SIG-M5 (cell line): ENCODE measurements at regions not wholly inside any gene's neighbourhood (a gene's known extent, or its start where the extent isn't known, plus 50 kb on each side); places are given as distances from the start of the nearest gene placed in this dataset.
"Not testable (repeated sequence)": the region's sequence is repeated elsewhere in the genome, so short reads cannot be mapped to it uniquely, and the experiment has no call there.

ENCODE experiments used
- DNase-seq: peaks from one replicate; lab custom pipeline; 2025; lab: John Stamatoyannopoulos, UW

DNA sequence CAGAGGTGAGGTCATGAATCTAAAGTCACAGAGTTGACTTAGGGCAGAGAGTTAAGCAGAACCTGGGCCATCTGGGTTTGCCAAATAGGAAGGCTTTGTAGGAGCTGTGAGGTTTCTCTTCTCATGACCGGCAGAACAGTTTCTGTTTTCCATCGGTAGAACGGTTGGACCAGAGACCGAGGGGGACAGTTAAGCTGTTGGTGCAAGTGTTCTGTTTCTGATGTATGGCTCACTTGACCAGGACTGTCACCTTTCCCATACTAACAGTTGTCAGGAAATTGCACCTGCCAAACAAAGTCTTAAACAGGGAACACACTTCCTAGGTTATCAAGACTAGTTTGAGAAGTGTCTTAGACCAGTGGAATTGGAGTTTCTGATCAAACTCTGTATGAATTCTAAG lies 158.3 kb downstream of the PDCD6IP start:
- no peak for DNase-seq

DNA sequence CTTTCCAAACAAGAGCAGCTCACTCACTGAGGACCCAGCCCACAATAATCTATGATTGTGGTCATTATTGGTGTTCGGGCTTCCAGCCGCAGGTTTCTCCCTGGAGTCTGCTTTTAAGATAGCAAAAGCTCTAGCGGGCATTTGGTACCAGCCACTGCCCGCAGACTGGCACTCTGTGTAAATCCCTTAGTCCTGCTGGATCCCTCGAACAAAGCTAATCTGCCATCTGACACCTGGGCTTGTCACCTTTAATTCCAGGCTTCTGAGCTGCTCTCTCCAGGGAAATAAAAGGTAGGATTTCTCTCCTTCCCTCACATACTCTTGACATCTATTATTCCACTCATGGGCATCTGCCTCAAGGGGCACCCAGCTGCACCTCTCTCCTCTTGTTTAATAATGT lies 158.7 kb downstream of the PDCD6IP start:
- no peak for DNase-seq

DNA sequence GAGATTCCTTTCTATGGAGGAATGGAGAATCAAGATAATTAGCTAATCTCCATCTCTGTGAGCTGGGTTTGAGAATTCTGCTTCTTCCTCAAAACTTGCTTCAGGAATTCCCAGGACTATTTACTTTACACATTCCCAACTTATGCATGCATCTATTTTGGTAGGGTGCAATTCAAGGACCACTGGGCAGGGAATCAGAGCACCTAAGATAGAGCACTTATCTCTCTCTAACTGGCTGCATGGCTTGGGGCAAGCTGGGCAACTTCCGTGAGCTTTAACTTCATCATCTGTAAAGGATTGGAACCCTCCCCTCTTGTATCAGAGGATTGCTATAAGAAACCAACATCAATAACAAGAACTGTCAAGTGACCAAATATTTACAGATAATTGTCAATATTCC lies 160.2 kb downstream of the PDCD6IP start:
- DNase-seq, result no peak

DNA sequence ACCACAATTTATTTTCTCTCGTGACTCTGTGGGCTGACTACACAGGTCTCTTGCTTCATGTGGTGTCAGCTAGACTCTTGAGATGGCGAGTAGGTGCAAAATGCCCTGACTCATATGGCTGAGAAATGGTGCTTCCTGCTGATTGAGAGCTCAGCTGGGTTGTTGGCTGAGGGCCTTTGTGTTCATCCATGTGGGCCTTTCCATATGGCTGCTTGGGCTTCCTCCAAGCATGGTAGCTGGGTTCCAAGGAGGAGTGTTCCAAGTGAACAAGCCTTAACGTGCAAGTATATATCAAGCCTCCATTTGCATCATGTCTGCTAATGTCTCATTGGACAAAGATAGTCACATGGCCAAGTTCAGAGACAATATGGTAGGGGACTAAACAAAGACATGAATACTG lies 164.0 kb downstream of the PDCD6IP start:
- no peak for DNase-seq

DNA sequence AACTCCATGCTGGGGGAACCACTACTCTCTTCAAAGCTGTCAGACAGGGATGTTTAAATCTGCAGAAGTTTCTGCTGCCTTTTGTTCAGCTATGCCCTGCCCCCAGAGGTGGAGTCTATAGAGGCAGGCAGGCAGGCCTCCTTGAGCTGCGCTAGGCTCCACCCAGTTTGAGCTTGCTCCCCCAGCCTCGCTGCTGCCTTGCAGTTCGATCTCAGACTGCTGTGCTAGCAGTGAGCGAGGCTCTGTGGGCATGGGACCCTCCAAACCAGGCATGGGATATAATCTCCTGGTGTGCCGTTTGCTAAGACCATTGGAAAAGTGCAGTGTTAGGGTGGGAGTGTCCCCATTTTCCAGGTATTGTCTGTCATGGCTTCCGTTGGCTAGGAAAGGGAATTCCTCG lies 171.8 kb downstream of the PDCD6IP start:
- not testable (repeated sequence) for DNase-seq

DNA sequence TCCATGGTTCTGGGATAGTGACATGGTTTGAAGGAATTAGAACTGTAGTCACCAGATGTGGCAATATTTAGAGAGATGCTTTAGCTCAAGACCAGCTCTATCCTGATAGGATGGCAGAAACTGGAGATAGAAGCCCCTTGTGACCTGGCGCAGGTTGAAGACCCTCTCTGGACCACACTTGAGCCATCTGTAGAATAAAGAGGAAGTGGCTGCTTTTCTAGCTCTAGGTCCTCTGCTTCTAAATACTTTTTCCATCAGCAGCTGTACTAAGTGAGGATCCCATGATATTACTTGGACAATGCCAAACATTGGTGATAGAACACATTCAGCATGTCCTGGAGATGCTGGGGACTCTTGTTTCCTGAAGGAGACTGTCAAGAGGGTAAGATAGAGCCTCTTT lies 172.6 kb downstream of the PDCD6IP start:
- no peak for DNase-seq

DNA sequence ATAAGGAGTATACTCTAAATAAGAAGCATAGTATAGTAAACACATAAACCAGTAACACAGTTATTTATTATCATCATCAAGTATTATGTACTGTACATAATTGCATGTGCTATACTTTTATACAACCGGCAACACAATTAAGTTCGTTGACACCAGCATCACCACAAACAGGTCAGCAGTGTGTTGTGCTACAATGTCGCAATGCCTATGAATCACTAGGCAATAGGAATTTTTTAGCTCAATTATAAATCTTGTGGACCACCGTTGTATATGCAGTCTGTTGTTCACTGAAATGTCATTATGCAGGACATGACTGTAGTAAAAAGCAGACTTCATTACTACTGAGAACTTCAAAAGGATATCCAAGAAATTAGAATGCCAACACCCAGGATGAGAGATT lies 177.0 kb downstream of the PDCD6IP start:
- DNase-seq, result no peak

DNA sequence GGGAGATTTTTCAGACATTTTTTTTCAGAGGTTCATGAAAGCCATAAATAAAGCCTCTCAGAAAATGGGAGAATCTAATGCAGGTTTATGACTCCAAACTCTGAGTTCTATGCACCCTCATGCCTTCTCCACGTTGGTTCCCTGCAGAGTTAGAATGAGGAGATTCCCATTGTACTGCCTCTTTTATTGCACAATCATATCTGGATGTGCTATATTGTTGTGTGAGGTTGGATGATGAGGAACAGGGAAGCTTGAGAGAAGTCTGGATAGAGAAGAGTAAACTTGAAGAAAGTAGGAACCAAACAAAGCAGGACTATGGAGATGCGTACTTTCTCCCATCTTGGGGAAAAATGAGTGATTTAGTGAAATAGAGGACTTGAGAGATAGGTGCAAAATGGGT lies 178.8 kb downstream of the PDCD6IP start:
- no peak for DNase-seq

DNA sequence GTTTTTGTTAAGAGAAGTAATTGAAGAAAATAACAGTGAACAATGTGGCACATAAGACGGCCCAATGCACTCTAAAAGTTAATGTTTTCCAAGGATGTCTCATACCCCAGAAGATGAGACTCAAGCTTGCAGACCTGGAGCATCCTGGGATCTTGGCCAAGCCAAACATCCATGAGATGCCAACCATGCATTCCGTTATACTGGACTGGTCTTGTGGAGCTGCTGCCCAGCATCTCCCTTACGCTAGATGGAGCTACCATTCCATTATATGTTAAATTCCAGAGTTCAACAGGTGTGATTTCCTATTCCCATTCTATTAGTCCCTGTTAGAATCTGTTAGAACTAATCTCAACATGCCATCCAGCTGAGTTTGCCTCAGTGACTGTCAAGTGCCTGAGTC lies 181.8 kb downstream of the PDCD6IP start:
- DNase-seq, result no peak

DNA sequence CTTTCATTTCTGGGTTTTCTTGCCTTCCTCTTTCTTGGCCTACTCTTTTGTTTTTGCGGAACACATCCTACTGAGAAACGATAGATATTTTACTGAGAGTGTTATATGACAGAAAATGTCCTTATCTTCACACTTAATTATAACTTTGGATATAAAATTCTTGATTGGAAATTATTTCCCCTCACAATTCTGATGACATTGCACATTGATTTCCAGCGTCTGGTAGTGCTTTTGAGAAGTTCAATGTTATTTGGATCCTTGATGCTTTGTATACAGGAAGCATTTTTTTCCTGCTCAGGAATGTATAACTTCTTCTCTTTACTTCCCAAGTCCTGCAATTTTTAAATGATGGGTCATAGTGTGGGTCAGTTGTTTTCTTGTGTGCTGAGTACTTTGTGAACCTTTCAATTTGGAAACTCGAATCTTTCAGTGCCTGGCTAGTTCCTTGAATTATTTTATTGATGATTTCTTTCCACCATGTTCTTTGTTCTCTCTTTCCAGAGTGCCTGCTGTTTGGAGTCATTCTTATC lies 183.9 kb downstream of the PDCD6IP start:
- DNase-seq, result no peak

DNA sequence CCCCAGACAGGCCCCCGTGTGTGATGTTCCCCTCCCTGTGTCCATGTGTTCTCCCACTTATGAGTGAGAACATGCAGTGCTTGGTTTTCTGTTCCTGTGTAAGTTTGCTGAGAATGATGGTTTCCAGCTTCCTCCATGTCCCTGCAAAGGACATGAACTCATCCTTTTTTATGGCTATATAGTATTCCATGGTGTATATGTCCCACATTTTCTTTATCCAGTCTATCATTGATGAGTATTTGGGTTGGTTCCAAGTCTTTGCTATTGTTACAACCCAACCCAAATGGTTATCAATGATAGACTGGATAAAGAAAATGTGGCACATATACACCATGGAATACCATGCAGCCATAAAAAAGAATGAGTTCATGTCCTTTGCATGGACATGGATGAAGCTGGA lies 184.5 kb downstream of the PDCD6IP start:
- not testable (repeated sequence) for DNase-seq

DNA sequence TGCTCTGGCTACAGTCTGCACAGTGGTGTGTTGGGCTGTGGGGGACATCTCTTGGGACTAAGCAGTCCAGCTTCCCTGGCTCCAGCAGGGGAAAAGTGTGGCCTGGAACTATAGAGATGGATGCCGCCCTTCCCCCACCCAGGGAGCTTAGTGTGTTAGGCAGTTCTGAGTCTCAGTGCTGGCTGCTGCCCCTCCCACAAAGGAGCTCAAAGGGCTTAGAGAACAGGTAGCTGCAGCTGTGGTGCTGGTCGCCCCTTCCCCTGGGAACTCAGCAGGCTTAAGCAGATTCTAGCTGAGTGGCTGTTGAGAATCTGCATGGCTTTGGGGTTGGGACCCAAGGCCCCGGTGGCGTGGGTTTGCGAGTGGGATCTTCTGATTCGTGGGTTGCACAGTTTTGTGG lies 190.8 kb downstream of the PDCD6IP start:
- DNase-seq, result no peak

DNA sequence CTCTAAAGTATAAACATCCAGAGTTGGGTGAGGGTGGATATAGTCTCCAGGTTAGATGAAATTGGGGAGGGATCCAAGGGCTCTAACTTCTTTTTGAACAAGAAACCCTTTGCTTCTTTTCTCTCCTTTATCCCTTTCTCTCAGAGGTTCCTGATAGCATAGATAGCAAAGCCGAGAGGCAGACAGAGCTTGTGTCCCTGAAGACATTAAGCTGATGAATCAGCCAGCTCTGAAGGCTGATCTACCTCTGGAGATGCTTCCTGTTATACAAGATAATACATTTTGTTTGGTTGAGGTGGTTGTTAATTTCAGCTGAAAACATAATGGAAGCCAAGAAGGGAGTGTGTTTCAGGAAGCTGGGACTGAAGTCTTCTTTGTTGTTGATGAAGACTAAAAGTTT lies 193.2 kb downstream of the PDCD6IP start:
- no peak for DNase-seq

DNA sequence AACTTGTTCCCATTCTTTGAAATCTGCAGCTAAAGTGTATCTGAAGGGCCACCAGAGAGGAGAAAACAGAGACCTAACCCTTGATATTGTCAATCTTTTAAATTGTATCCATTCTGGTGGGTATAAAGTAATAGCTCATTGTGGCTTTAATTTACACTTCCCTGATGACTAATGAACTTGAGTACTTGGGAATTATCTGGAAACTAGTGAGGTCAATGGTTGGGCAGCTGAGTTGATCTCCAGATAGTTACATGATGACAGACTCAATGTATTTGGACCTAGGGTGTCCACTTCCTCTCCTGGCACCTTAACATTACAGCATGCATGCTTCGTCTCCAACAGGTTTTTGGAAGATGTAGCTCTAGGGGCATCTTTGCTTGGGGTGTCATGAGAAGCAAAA lies 195.2 kb downstream of the PDCD6IP start:
- no peak for DNase-seq

DNA sequence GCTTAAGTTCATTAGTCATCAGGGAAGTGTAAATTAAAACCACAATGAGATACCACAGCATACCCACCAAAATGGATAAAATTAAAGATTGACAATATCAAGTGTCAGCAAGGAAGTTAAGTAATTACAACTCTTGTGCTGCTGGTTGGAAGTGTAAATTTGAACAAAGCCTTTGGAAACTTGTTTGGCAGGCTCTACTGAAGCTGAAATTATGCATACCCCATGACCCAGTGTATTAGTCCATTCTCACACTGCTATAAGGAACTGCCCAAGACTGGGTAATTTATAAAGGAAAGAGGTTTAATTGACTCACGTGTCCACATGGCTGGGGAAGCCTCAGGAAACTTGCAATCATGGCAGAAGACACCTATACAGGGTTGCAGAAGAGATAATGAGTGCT lies 196.1 kb downstream of the PDCD6IP start:
- no peak for DNase-seq

DNA sequence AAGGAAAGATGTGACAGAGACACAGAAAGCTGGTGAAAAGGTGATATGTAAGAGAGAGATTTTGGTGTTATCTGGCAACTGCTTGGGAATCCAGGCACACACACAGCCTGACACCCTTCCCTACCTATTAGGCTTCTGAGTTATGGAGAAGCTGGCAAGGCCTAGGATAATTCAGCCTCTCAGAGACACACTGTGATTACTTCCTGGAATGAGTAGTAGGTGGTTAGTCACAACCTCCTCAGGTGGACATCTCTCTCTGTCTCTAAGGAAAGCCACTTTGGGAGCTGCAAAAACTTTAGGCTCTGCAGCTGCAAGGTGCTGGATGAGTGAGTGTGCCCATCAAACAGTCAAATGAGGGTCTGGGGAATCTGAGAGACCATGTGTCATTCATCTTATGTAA lies 201.9 kb downstream of the PDCD6IP start:
- DNase-seq, result no peak

DNA sequence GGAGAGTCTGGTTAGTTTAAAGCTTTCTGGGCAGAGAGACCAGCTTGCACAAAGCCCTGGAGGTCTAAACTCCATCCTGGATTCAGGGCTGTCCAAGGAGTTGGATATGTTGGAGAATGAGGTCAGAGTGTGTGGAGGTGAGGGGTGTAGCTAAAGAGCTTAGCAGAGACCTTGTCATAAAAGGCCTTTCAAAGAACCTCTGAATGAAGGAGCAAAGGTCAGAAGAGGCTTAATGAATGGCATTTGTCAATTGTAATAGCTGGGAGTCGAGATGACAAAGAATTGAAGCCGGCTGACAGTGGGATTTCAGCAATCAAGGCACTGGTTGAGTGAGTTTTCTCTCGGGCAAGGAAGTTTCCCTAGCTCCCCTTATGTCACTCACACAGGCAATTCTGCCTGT lies 202.6 kb downstream of the PDCD6IP start:
- DNase-seq, result no peak

DNA sequence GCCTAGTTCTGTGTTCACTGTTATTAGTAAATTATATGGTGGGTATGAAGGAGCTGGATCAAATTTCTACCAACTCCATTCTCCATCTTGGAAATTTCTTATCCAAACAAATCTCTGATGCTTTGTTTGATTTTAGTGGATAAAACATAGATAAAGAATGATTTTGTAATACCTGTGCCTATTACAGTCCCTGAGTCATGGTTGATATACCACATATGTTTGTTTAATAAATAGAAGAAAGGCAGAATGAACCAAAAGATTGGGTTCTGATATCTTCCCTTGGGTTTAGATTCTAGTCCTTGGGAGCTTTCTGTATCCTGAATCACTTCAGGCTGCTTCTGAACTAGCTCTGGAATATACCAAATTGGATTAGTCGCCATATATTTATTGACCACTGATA lies 203.6 kb downstream of the PDCD6IP start:
- DNase-seq, result no peak

DNA sequence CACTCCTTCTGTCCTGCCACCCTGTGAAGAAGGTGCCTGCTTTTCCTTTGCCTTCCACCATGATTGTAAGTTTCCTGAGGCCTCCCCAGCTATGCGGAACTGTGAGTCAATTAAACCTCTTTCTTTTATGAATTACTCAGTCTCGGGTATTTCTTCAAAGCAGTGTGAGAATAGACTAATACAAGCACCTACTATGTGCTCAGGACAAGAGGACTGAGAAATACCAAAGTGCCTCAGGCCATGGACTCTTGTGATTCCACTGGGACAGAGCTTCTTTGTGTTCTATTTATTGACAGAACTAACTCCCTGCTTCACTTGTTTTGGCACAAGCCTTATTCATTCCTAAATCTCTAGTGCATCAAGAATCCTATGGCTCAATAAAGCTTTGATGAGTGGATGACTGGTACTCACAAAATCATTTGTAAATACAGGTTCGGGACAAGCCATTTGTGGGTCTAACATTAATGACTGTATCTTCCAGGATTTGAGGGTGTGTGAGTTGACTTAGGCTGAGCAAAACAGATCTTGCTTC lies 204.2 kb downstream of the PDCD6IP start:
- no peak for DNase-seq

DNA sequence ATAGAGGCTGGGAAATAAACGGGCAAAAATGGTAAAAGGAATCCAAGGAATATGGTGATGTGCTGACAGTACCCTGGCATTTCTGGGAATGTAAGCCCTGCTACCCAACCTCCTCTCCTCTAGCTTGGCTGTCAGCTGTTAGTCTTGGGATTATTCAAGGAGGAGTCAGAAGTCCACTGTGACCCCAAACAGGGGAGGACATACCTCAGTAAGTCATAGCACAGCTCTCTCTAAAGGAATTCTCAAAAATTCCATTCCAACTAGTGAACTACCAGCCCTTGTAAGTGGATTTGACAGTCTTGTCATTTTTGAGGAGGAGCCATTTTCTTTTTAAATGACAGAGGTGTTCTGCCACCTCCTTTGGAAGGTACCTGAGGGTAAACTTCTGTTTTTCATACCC lies 207.5 kb downstream of the PDCD6IP start:
- DNase-seq, result no peak

DNA sequence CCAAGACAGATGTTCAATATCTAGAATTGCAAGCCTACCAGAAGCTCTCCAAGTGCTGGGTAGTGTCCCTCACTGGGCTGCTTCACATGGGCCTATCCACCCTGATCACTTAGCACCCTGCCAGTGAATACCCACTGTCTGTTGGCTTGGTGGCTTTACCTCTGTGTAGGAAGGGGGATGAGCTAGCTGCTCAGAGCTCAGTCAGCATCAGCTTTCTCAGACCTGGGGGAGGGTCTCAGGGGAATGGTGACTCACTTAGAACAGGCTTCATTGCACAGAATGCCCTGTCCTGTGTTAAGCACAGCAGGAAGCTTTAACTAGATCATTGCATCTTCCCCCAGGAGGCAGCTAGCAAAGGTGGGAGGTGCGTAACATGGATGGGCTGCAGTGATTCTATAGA lies 209.8 kb downstream of the PDCD6IP start:
- DNase-seq, result no peak

DNA sequence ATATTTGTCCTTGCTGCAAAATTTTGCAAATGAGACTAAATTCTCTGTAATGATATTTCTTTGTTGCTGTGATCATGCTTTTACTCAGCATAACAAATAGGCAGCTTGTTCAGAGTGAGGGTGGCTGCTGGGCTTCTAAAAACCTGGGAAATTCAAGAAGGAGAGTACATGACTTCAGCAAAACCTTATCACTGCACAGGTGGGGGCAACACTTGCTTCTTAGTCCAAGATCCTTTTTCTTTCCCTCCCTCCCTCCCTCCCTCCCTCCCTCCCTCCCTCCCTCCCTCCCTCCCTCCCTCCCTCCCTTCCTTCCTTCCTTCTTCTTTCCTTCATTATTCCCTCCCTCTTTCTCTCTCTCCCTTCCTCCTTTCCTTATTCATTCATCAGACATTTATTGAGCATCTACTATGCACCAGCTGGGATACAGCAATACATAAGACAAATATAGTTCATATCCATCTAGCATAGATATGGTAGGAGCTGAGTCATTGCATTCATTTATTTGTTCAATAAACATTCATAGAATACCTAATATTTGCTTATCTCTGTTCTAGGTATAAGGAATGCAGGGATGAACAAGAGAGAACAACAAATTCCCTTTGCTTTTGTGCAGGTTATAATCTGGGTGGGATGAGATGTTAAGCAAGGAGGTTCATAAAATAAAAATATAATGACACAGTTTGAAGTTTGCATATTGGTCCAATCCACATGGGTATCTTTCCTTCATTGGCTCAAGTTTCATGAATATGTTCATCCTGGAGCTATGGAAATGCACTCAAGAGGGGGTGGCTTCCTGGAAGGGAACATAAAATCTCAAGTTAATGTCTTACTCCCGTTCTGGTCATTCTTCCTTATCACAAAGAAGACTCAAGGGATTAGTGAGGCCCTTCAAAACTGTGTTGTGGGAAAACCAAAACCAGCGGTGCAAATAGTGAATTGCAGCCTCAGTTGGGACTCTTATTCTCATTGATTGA lies 210.7 kb downstream of the PDCD6IP start:
- DNase-seq, result no peak
